ENCODE measurements at regions not wholly inside any gene's neighbourhood (a gene's known extent, or its start where the extent isn't known, plus 50 kb on each side); places are given as distances from the start of the nearest gene placed in this dataset.
A peak's percentile ranks its signal among the peaks of the same experiment; 100 is the strongest.
"Not testable (repeated sequence)": the region's sequence is repeated elsewhere in the genome, so short reads cannot be mapped to it uniquely, and the experiment has no call there.

DNA sequence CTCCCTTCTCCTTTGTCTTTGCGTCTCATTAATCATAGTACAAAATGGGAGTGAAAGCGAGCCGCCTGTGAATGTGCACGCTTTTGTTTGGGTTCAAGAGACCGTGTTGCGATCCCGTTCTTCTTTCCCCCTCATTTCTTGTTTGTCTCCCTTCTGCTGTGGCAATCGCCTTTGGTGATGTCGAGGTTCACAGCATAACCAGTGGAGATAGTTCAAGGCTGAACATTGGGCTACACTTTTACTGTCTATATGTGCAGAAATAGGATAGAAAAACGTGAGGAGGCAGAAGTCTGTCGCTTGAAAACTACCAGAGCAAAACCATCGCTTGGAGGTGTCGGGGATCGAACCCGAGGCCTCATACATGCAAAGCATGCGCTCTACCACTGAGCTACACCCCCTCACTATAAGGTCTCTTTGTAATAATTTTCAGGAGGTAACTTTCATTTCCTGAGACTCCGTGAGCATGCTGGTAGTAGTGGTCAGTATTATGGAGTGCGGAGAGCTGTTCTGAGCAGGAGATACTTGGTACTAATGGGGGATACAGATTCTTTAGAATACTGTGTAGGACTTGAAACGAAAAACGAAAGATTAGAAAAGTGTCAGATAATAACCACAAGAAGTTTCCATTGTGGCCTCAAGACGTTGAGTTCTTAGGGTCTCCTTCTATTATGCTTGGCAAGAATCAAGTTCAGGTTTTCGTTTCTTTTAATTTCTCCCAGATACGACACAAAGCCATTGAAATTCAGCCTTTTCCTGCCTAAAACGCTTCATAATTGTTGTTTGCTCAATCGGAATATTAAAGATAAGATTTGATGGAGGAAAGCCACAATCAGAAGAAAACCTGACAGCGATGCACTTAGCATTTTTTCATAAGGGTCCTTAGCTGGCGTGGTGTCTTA is 106.6 kb downstream of the TRIM27 start:
- TF ChIP-seq, protein P1, sequence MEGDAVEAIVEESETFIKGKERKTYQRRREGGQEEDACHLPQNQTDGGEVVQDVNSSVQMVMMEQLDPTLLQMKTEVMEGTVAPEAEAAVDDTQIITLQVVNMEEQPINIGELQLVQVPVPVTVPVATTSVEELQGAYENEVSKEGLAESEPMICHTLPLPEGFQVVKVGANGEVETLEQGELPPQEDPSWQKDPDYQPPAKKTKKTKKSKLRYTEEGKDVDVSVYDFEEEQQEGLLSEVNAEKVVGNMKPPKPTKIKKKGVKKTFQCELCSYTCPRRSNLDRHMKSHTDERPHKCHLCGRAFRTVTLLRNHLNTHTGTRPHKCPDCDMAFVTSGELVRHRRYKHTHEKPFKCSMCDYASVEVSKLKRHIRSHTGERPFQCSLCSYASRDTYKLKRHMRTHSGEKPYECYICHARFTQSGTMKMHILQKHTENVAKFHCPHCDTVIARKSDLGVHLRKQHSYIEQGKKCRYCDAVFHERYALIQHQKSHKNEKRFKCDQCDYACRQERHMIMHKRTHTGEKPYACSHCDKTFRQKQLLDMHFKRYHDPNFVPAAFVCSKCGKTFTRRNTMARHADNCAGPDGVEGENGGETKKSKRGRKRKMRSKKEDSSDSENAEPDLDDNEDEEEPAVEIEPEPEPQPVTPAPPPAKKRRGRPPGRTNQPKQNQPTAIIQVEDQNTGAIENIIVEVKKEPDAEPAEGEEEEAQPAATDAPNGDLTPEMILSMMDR (IDR thresholded peaks at IDR 0.05; ENCODE audit: low read length, missing control alignments), result no peak
- DNase-seq (ENCODE audit: low read depth), result peak; percentile 55
- H3K4me3 ChIP-seq (replicated peaks; ENCODE audit: low read depth, low read length), result peak overlapping the region; percentile 25

DNA sequence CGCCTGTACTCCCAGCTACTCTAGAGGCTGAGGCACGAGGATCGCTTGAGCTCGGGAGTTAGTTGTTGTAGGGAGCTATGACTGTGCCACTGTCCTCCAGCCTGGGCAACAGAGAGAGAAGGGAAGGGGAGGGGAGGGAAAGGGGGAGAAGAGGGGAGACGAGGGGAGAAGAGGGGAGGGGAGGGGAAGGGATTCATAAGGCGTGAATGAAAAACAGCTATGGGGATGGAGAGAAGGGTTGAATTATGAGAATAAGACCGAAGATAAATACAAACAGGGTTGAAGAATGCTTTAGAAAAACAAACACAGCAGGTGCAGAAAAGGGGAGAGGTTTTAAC is 106.0 kb downstream of the TRIM27 start:
- no peak overlapping the region for H3K4me3 ChIP-seq (replicated peaks; ENCODE audit: low read depth, low read length)
- TF ChIP-seq, protein P1 (IDR thresholded peaks at IDR 0.05; ENCODE audit: low read length, missing control alignments), result no peak
- DNase-seq (ENCODE audit: low read depth), result no peak

- TF ChIP-seq, protein P1 (IDR thresholded peaks at IDR 0.05; ENCODE audit: low read length, missing control alignments), result no peak
- DNase-seq (ENCODE audit: low read depth), result no peak
- H3K4me3 ChIP-seq (replicated peaks; ENCODE audit: low read depth, low read length), result no peak overlapping the region
Observed at GRCh38 chr6:28824793-28825731, 98.7 kb downstream of the TRIM27 start.

DNA sequence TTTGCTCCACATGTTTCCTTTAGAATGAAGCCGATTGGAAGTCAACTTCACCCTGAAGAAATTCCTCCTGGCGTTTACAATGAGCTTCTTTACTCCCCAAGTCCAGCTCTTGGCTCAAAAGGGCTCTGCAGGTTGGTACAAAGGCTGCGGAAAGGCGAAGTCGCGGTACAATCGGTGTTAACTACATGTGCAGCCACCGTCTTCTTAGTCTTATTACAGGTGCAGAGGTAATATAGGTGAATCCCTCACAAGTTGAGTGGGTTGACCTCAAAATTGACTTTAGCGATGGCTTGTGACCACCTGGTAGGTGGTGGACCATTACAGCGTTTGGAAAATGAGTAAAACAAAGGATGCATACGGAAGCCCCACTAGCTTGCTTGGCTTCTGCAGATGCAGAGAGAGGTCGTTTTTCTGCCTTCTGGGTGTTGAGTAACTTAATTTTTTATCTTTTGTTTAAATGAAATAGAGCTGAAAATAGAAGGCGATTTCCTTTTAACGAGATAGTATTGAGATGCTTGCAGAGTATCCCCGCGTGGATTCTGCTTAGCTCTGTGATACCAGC is 98.0 kb downstream of the TRIM27 start:
- TF ChIP-seq, protein P1 (IDR thresholded peaks at IDR 0.05; ENCODE audit: low read length, missing control alignments), result no peak
- no peak for DNase-seq (ENCODE audit: low read depth)
- H3K4me3 ChIP-seq (replicated peaks; ENCODE audit: low read depth, low read length), result no peak overlapping the region

DNA sequence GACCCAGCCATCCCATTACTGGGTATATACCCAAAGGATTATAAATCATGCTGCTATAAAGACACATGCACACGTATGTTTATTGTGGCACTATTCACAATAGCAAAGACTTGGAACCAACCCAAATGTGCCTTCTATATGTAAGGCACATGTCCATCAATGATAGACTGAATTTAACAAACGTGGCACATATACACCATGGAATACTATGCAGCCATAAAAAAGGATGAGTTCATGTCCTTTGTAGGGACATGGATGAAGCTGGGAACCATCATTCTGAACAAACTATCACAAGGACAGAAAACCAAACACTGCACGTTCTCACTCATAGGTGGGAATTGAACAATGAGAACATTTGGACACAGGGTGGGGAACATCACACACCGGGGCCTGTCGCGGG is 92.1 kb downstream of the TRIM27 start:
- not testable (repeated sequence) for DNase-seq (ENCODE audit: low read depth); H3K4me3 ChIP-seq (replicated peaks; ENCODE audit: low read depth, low read length)

GRCh38 chr6:28836703-28837102 is 87.1 kb downstream of the TRIM27 start:
- DNase-seq (ENCODE audit: low read depth); H3K4me3 ChIP-seq (replicated peaks; ENCODE audit: low read depth, low read length): not testable (repeated sequence)

- TF ChIP-seq, protein P1 (IDR thresholded peaks at IDR 0.05; ENCODE audit: low read length, missing control alignments), result no peak
- DNase-seq (ENCODE audit: low read depth), result peak; percentile 82
- peak overlapping the region; percentile 73 for H3K4me3 ChIP-seq (replicated peaks; ENCODE audit: low read depth, low read length)
Observed at GRCh38 chr6:28838289-28838633, 85.5 kb downstream of the TRIM27 start.

All from fibroblast of pulmonary artery (primary cell).